ENCODE measurements at regions not wholly inside any gene's neighbourhood (a gene's known extent, or its start where the extent isn't known, plus 50 kb on each side); places are given as distances from the start of the nearest gene placed in this dataset.
"Not testable (repeated sequence)": the region's sequence is repeated elsewhere in the genome, so short reads cannot be mapped to it uniquely, and the experiment has no call there.

DNA sequence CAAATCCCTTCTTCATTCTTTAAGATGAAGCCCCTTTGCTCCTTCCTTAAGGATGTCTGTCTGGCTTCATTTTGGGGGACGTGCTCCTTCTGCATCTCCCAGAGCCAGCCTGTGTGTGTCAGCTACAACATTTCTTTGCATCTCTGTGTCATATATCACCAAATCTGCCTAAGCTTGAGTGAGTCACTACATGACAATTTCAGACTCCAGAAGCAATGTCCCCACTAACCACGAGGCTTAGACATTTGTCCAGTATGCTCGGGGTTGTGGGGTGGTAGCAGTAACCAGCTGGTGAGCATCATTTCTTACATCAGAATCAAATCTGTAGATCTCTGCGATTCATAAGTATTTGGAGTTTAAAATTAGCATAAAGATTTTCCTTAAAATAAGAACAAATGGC, 54.1 kb upstream of the USP14 start:
- peak; percentile 57 for DNase-seq (ENCODE audit: low spot score)

DNA sequence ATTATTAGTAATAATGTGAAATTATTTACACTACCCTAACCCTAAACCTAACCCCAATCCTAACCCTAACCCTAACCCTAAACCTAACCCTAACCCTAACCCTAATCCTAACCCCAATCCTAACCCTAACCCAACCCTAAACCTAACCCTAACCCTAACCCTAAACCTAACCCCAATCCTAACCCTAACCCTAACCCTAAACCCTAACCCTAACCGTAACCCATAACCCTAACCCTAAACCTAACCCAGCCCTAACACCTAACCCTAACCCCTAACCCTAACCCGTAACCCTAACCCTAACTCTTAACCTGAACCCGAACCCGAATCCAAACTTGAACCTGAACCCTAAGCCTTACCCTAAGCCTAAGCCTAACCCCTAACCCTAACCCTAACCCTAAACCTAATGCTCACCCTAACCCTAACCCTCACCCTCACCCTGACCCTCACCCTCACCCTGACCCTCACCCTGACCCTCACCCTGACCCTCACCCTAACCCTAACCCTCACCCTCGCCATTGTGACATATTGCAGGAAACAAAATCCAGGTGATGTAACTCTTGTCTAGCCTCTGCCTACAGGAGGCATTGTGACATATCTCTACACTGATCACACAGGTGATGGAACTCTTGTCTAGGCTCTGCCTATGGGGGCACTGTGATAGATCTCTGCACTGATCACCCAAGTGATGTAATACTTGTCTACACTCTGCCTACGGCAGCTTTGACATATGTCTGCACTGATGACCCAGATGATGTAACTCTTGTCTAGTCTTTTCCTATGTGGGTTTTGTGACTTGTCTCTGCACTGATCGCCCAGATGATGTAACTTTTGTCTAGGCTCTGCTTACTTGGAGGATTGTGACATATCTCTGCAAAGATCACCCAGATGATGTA, 53.0 kb upstream of the USP14 start:
- DNase-seq (ENCODE audit: low spot score): peak; percentile 23

DNA sequence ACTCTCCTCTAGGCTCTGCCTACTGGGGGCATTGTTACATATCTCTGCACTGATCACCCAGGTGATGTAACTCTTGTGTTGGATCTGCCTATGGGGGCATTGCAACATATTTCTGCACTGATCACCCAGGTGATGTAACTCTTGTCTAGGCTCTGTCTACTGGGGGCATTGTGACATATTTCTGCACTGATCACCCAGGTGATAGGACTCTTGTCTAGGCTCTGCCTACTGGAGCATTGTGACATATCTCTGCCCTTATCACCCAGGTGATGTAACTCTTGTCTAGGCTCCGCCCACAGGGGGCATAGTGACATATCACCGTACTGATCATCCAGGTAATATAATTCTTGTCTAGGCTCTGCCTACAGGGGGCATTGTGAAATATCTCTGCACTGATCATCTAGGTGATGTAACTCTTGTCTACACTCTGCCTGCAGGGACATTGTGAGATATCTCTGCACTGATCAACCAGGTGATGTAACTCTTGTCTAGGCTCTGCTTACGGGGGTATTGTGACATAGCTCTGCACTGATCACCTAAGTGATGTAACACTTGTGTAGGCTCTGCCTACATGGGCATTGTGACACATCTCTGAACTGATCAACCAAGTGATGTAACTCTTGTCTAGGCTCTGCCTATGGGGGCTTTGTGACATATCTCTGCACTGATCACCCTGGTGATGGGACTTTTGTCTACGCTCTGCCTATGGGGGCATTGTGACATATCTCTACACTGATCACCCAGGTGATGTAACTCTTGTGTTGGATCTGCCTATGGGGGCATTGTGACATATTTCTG, 52.1 kb upstream of the USP14 start:
- DNase-seq (ENCODE audit: low spot score): not testable (repeated sequence)

DNA sequence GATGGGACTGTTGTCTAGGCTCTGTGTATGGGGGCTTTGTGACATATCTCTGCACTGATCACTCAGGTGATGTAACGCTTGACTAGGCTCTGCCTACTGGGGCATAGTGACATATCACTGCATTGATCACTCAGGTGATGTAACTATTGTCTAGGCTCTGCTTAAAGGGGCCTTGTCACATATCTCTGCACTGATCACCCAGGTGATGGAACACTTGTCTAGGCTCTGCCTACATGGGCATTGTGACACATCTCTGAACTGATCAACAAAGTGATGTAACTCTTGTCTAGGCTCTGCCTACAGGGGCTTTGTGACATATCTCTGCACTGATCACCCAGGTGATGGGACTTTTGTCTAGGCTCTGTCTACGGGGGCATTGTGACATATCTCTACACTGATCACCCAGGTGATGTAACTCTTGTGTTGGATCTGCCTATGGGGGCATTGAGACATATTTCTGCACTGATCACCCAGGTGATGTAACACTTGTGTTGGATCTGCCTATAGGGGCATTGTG, 51.4 kb upstream of the USP14 start:
- DNase-seq (ENCODE audit: low spot score): not testable (repeated sequence)

DNA sequence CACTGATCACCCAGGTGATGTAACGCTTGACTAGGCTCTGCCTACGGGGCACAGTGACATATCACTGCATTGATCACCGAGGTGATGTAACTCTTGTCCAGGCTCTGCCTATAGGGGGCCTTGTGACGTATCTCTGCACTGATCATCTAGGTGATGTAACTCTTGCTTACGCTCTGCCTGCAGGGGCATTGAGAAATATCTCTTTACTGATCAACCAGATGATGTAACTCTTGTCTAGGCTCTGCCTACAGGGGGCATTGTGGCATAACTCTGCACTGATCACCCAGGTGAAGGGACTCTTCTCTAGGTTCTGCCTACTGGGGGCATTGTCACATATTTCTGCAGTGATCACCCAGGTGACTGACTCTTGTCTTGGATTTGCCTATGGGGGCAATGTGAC, 50.9 kb upstream of the USP14 start:
- DNase-seq (ENCODE audit: low spot score): peak; percentile 45

DNA sequence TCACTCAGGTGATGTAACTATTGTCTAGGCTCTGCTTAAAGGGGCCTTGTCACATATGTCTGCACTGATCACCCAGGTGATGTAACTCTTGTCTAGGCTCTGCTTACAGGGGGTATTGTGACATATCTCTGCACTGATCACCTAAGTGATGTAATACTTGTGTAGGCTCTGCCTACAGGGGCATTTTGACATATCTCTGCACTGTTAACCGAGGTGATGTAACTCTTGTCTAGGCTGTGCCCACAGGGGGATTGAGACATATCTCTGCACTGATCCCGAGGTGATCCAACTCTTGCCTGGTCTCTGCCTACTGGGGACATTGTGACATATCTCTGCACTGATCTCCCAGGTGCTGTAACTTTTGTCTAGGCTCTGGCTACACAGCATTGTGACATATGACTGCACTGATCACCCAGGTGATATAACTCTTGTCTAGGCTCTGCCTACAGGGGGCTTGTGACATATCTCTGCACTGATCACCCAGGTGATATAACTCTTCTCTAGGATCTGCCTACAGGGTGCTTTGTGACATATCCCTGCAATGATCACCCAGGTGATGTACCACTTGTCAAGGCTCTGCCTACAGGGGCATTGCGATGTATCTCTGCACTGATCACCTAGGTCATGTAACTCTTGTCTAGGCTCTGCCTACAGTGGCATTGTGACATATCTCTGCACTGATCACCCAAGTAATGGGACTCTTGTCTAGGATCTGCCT, 50.3 kb upstream of the USP14 start:
- DNase-seq (ENCODE audit: low spot score): not testable (repeated sequence)
